ENCODE measurements at regions not wholly inside any gene's neighbourhood (a gene's known extent, or its start where the extent isn't known, plus 50 kb on each side); places are given as distances from the start of the nearest gene placed in this dataset.

DNA sequence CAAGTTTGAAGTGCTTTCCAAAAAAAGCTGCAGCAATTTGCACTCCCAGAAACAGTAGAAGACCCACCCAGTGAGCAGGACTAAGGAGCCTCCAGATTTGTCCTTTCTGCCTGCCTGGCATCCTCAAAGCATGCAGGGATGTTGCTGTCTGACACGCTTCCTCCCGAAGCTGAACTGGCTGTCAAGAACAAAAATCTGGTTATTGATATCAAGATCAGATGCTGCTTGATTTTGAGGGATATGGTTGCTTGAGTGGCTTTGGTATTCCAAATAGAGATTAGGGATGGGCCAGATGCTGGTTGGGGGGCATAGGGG, 143.3 kb downstream of the MRPS6 start:
- Histone ChIP-seq H3K4me2 (ENCODE audit: low read length) (no peak overlapping the region), H3K27ac (ENCODE audit: low read depth, low read length, poor library complexity, severe bottlenecking) (no peak overlapping the region), H3K4me1 (ENCODE audit: insufficient read depth, low read length, severe bottlenecking) (no peaks in the 10 kb centered on the region), H3K4me3 (ENCODE audit: low read depth, low read length, poor library complexity, severe bottlenecking) (no peak overlapping the region), H3K36me3 (ENCODE audit: insufficient read depth, low read length) (no peaks in the 10 kb centered on the region), H3F3A (ENCODE audit: insufficient read depth, low read length) (no peaks in the 10 kb centered on the region), H4K20me1 (ENCODE audit: insufficient read depth, low read length) (no peaks in the 10 kb centered on the region), H3K9ac (ENCODE audit: low read length) (no peak overlapping the region), H2AFZ (ENCODE audit: low read length) (no peak overlapping the region), H3K79me2 (ENCODE audit: insufficient read depth, low read length) (no peaks in the 10 kb centered on the region), H3K27me3 (ENCODE audit: insufficient read depth, low read length) (peaks cover 6% of the 10 kb centered on the region; the same call in 1 of the 2 replicates), H3K9me3 (ENCODE audit: low read length) (0 out of 2 replicates have a peak, but pooled peaks cover 3% of the 10 kb centered on the region), H3K9me2 (ENCODE audit: low read depth, low read length) (no peaks in the 10 kb centered on the region)
- TF ChIP-seq EZH2 (IDR thresholded peaks at IDR 0.05; ENCODE audit: borderline replicate concordance, low read length): no peak
- TF ChIP-seq, protein P1, sequence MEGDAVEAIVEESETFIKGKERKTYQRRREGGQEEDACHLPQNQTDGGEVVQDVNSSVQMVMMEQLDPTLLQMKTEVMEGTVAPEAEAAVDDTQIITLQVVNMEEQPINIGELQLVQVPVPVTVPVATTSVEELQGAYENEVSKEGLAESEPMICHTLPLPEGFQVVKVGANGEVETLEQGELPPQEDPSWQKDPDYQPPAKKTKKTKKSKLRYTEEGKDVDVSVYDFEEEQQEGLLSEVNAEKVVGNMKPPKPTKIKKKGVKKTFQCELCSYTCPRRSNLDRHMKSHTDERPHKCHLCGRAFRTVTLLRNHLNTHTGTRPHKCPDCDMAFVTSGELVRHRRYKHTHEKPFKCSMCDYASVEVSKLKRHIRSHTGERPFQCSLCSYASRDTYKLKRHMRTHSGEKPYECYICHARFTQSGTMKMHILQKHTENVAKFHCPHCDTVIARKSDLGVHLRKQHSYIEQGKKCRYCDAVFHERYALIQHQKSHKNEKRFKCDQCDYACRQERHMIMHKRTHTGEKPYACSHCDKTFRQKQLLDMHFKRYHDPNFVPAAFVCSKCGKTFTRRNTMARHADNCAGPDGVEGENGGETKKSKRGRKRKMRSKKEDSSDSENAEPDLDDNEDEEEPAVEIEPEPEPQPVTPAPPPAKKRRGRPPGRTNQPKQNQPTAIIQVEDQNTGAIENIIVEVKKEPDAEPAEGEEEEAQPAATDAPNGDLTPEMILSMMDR (IDR thresholded peaks at IDR 0.05; ENCODE audit: low read length): no peak

DNA sequence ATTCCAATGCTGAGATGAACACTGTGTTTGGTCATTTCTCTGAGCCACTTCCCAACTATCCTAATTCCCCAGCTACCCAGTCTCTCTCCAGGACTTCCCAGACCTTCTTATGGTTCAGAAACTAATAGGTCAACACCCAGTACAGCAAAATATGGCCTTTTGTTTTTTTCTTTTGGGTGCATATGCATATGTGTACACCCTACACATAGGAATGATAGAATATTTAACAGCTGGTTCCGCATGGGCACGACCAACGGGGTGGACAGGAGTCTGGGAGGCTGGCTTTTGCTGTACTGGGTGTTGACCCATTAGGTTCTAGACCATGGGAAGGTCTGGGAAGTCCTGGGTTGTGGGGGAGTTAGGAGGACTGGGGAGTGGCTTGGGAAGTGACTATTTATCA, 143.9 kb downstream of the MRPS6 start:
- H3K27ac ChIP-seq (ENCODE audit: low read depth, low read length, poor library complexity, severe bottlenecking): no peak overlapping the region
- H3K79me2 ChIP-seq (ENCODE audit: insufficient read depth, low read length): no peaks in the 10 kb centered on the region
- H3K9ac ChIP-seq (ENCODE audit: low read length): no peak overlapping the region
- H3K4me3 ChIP-seq (ENCODE audit: low read depth, low read length, poor library complexity, severe bottlenecking): no peak overlapping the region
- peaks cover 6% of the 10 kb centered on the region; the same call in 1 of the 2 replicates for H3K27me3 ChIP-seq (ENCODE audit: insufficient read depth, low read length)
- no peak overlapping the region for H3K4me2 ChIP-seq (ENCODE audit: low read length)
- no peaks in the 10 kb centered on the region for H3K9me2 ChIP-seq (ENCODE audit: low read depth, low read length)
- H3K36me3 ChIP-seq (ENCODE audit: insufficient read depth, low read length): no peaks in the 10 kb centered on the region
- no peaks in the 10 kb centered on the region for H3F3A ChIP-seq (ENCODE audit: insufficient read depth, low read length)
- no peaks in the 10 kb centered on the region for H4K20me1 ChIP-seq (ENCODE audit: insufficient read depth, low read length)
- 0 out of 2 replicates have a peak, but pooled peaks cover 3% of the 10 kb centered on the region for H3K9me3 ChIP-seq (ENCODE audit: low read length)
- TF ChIP-seq, protein P1 (IDR thresholded peaks at IDR 0.05; ENCODE audit: low read length): no peak
- no peak for TF ChIP-seq EZH2 (IDR thresholded peaks at IDR 0.05; ENCODE audit: borderline replicate concordance, low read length)
- H3K4me1 ChIP-seq (ENCODE audit: insufficient read depth, low read length, severe bottlenecking): no peaks in the 10 kb centered on the region
- H2AFZ ChIP-seq (ENCODE audit: low read length): no peak overlapping the region

- H3K9ac ChIP-seq (ENCODE audit: low read length): no peak overlapping the region
- H3K36me3 ChIP-seq (ENCODE audit: insufficient read depth, low read length): no peaks in the 10 kb centered on the region
- no peak overlapping the region for H3K4me3 ChIP-seq (ENCODE audit: low read depth, low read length, poor library complexity, severe bottlenecking)
- TF ChIP-seq EZH2 (IDR thresholded peaks at IDR 0.05; ENCODE audit: borderline replicate concordance, low read length): no peak
- TF ChIP-seq, protein P1 (IDR thresholded peaks at IDR 0.05; ENCODE audit: low read length): no peak
- H3K4me1 ChIP-seq (ENCODE audit: insufficient read depth, low read length, severe bottlenecking): no peaks in the 10 kb centered on the region
- H3K27me3 ChIP-seq (ENCODE audit: insufficient read depth, low read length): peaks cover 6% of the 10 kb centered on the region; the same call in 1 of the 2 replicates
- no peaks in the 10 kb centered on the region for H3K9me2 ChIP-seq (ENCODE audit: low read depth, low read length)
- H2AFZ ChIP-seq (ENCODE audit: low read length): no peak overlapping the region
- H3K79me2 ChIP-seq (ENCODE audit: insufficient read depth, low read length): no peaks in the 10 kb centered on the region
- no peaks in the 10 kb centered on the region for H3F3A ChIP-seq (ENCODE audit: insufficient read depth, low read length)
- no peak overlapping the region for H3K4me2 ChIP-seq (ENCODE audit: low read length)
- no peaks in the 10 kb centered on the region for H4K20me1 ChIP-seq (ENCODE audit: insufficient read depth, low read length)
- H3K27ac ChIP-seq (ENCODE audit: low read depth, low read length, poor library complexity, severe bottlenecking): no peak overlapping the region
- H3K9me3 ChIP-seq (ENCODE audit: low read length): no peaks in the 10 kb centered on the region
Measured at GRCh38 chr21:34219334-34220060, 144.3 kb upstream of the KCNE2 start.
